GM12878 (cell line): ENCODE measurements at regions not wholly inside any gene's neighbourhood (a gene's known extent, or its start where the extent isn't known, plus 50 kb on each side); places are given as distances from the start of the nearest gene placed in this dataset.

Source experiments
- EP300 ChIP-seq, 2 experiments: fragments of 150-350 bp in 1 of 2; IDR thresholded peaks; 2 replicates each; pipeline ENCODE4 v1.6.1; 2011 to 2012; ENCODE audit warnings: low read depth in 2 of 2, low read length in 2 of 2, borderline replicate concordance in 1 of 2, improper control_type of control experiment in 1 of 2, inconsistent platforms in 1 of 2; ENCODE audit not compliant: control insufficient read depth in 1 of 2
- FOXM1 ChIP-seq: IDR thresholded peaks from 2 replicates; pipeline ENCODE4 v1.6.1; 2012; ENCODE audit warnings: low read depth, mild to moderate bottlenecking, inconsistent platforms, low read length, moderate library complexity
- MYB ChIP-seq: fragments of 150-350 bp; IDR thresholded peaks from 2 replicates; pipeline ENCODE4 v1.6.1; 2014; ENCODE audit warnings: mild to moderate bottlenecking, low read depth, low read length, borderline replicate concordance
- NR2C2 ChIP-seq: IDR thresholded peaks from 2 replicates; pipeline ENCODE4 v1.6.1; 2011; ENCODE audit warnings: borderline replicate concordance, low read depth; ENCODE audit not compliant: control insufficient read depth, insufficient read length
- RAD51 ChIP-seq: fragments of 450-650 bp; IDR thresholded peaks from 2 replicates; pipeline ENCODE4 v1.6.1; 2016; ENCODE audit warnings: moderate library complexity, mild to moderate bottlenecking, inconsistent platforms
- RBBP5 ChIP-seq: fragments of 200-600 bp; sonication (generic); conservative IDR thresholded peaks from 2 replicates; pipeline ENCODE4 v1.6.1; 2016
- SMAD5 ChIP-seq: IDR thresholded peaks from 2 replicates; pipeline ENCODE4 v1.6.1; 2016; ENCODE audit warnings: antibody characterized with exemption, low read depth
- ZBTB11 ChIP-seq: fragments of 450-650 bp; formaldehyde crosslinking; IDR thresholded peaks from 2 replicates; pipeline ENCODE4 v1.5.0; 2022; ENCODE audit warnings: mild to moderate bottlenecking, missing genetic modification characterization
- TF ChIP-seq, protein P1 (sequence below): IDR thresholded peaks from 2 replicates; pipeline ENCODE4 v1.6.1; 2011; ENCODE audit warnings: borderline replicate concordance, low read depth, mild to moderate bottlenecking, moderate library complexity, mixed read lengths, low read length; ENCODE audit not compliant: insufficient read depth; ENCODE audit errors: extremely low read length

GRCh38 chr14:37864861-37865718 lies 269.7 kb downstream of the TTC6 start (continued):
- TF ChIP-seq ZBTB11 (no peak), MYB (no peak), FOXM1 (no peak), EP300 (IDR thresholded peaks at IDR 0.05; ENCODE audit: borderline replicate concordance in 1 of 2, control insufficient read depth in 1 of 2, low read depth in 2 of 2, low read length in 2 of 2) (no peak), RAD51 (no peak), RBBP5 (no peak), SMAD5 (no peak), NR2C2 (no peak)
- TF ChIP-seq, protein P1, sequence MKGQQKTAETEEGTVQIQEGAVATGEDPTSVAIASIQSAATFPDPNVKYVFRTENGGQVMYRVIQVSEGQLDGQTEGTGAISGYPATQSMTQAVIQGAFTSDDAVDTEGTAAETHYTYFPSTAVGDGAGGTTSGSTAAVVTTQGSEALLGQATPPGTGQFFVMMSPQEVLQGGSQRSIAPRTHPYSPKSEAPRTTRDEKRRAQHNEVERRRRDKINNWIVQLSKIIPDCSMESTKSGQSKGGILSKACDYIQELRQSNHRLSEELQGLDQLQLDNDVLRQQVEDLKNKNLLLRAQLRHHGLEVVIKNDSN, result no peak
